AG09319 (cell line): ENCODE measurements at regions not wholly inside any gene's neighbourhood (a gene's known extent, or its start where the extent isn't known, plus 50 kb on each side); places are given as distances from the start of the nearest gene placed in this dataset.
"Not testable (repeated sequence)": the region's sequence is repeated elsewhere in the genome, so short reads cannot be mapped to it uniquely, and the experiment has no call there.

ENCODE experiments used
- DNase-seq: peaks from one replicate; pipeline ENCODE4 v3.0.0-alpha.2; 2010; ENCODE audit warnings: low read depth; ENCODE audit errors: extremely low read depth
- TF ChIP-seq, protein P1 (sequence below): IDR thresholded peaks from 2 replicates; pipeline ENCODE4 v1.5.1; 2011; ENCODE audit warnings: low read depth, mild to moderate bottlenecking, inconsistent platforms, low read length, moderate library complexity

- DNase-seq: no peak
- TF ChIP-seq, protein P1, sequence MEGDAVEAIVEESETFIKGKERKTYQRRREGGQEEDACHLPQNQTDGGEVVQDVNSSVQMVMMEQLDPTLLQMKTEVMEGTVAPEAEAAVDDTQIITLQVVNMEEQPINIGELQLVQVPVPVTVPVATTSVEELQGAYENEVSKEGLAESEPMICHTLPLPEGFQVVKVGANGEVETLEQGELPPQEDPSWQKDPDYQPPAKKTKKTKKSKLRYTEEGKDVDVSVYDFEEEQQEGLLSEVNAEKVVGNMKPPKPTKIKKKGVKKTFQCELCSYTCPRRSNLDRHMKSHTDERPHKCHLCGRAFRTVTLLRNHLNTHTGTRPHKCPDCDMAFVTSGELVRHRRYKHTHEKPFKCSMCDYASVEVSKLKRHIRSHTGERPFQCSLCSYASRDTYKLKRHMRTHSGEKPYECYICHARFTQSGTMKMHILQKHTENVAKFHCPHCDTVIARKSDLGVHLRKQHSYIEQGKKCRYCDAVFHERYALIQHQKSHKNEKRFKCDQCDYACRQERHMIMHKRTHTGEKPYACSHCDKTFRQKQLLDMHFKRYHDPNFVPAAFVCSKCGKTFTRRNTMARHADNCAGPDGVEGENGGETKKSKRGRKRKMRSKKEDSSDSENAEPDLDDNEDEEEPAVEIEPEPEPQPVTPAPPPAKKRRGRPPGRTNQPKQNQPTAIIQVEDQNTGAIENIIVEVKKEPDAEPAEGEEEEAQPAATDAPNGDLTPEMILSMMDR: no peak
Measured at GRCh38 chr4:82108506-82108905, 265.3 kb downstream of the HNRNPD start.

DNA sequence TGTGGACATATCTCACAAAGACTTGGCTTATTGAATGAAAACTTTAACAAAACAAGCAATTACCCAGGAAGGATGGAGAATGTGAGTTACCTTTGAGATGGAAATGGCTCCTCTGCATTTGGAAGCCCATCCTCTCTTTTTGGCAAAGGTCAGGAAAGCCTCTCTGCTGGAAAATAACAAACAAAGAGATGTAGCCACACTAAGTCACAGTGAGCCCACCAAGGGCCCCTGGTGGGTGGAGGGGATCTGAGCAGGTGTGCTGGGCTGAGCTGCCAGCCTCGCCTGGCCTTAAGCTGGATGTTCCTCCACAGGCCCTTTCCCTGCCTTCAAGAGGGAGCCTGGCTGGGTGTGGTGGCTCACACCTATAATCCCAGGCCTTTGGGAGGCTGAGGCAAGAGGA, 269.2 kb downstream of the HNRNPD start:
- TF ChIP-seq, protein P1: no peak
- no peak for DNase-seq

- TF ChIP-seq, protein P1: no peak
- no peak for DNase-seq
Measured at GRCh38 chr4:82099928-82100579, 273.7 kb downstream of the HNRNPD start.

DNA sequence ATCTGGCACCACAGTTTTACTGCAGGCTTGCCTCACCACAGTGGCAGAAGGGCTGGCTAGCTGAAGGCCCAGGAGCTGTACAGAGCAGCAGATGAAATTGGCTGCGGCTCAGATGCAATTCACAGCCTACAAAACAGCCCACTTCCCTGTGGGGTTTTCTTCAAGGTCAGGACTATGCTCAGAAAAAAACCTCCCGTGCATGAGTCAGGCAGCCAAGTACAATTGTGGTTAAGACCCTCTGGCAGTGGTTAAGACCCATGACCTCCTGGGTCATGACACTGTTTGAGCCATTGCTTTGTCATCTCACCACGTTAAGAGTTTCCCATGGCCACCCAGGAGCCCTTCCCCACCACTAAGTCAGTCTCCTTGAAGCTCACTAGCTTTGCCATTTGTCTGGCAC, 276.3 kb downstream of the HNRNPD start:
- TF ChIP-seq, protein P1: no peak

GRCh38 chr4:82090717-82091116, 283.1 kb downstream of the HNRNPD start:
- TF ChIP-seq, protein P1: no peak
- no peak for DNase-seq

More for the DNA sequence above, 276.3 kb downstream of the HNRNPD start:
- no peak for DNase-seq

GRCh38 chr4:82084747-82085146, 289.0 kb downstream of the HNRNPD start:
- no peak for DNase-seq
- TF ChIP-seq, protein P1: no peak

- not testable (repeated sequence) for DNase-seq
Measured at GRCh38 chr4:82077471-82077995, 296.3 kb downstream of the HNRNPD start.

DNA sequence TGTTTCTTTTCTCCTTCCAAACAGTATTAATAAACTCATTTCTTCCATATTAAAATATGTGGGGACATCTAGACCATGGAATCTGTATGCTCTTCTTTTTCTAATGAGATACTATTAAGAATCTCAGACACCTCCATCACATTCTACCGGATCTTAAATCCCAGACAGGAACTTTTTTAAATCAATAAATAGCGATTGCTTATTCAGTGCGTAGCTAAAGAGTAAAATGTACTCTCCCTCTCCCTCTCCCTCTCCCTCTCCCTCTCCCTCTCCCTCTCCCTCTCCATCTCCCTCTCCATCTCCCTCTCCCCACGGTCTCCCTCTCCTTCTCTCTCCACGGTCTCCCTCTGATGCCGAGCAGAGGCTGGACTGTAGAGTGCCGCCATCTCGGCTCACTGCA, 297.0 kb downstream of the HNRNPD start:
- TF ChIP-seq, protein P1: no peak
- DNase-seq: no peak
